NB4 (cell line): ENCODE measurements at regions not wholly inside any gene's neighbourhood (a gene's known extent, or its start where the extent isn't known, plus 50 kb on each side); places are given as distances from the start of the nearest gene placed in this dataset.

Experiments used
- MAX ChIP-seq: IDR thresholded peaks from 2 replicates; pipeline ENCODE4 v1.6.1; 2011; ENCODE audit warnings: low read depth, low read length
- MYC ChIP-seq: IDR thresholded peaks from 2 replicates; pipeline ENCODE4 v1.6.1; 2011; ENCODE audit warnings: low read depth, low read length
- POLR2A ChIP-seq: IDR thresholded peaks from 2 replicates; pipeline ENCODE4 v1.6.1; 2011; ENCODE audit warnings: mild to moderate bottlenecking; ENCODE audit not compliant: insufficient read length; ENCODE audit errors: extremely low read depth
- TF ChIP-seq, protein P1 (sequence below): IDR thresholded peaks from one replicate; pipeline ENCODE4 v1.5.1; 2012; ENCODE audit warnings: low read depth, low read length

DNA sequence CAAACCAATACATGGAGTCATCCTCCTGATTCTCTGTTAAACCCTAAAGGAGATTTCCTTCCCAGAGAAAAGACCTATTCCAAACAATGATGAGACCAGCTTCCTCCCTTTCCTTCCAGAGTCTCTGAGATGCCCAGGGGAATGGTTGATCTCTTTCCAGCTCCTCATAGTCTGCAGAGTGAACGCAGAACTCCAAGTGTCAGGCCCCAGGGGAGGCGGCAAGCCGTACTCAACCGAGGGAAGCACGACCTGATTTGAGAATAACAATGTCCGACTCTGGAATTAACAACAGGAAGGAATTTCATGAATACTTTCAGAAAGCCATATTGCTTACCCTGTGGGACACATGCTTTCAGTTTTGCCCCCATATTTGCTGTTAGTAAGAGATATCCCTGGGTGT lies 241.7 kb upstream of the GLI3 start:
- TF ChIP-seq, protein P1, sequence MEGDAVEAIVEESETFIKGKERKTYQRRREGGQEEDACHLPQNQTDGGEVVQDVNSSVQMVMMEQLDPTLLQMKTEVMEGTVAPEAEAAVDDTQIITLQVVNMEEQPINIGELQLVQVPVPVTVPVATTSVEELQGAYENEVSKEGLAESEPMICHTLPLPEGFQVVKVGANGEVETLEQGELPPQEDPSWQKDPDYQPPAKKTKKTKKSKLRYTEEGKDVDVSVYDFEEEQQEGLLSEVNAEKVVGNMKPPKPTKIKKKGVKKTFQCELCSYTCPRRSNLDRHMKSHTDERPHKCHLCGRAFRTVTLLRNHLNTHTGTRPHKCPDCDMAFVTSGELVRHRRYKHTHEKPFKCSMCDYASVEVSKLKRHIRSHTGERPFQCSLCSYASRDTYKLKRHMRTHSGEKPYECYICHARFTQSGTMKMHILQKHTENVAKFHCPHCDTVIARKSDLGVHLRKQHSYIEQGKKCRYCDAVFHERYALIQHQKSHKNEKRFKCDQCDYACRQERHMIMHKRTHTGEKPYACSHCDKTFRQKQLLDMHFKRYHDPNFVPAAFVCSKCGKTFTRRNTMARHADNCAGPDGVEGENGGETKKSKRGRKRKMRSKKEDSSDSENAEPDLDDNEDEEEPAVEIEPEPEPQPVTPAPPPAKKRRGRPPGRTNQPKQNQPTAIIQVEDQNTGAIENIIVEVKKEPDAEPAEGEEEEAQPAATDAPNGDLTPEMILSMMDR, result no peak
- TF ChIP-seq POLR2A, result no peak
- no peak for TF ChIP-seq MAX
- no peak for TF ChIP-seq MYC
